Body of pancreas (tissue), 4 donors: ENCODE measurements at regions not wholly inside any gene's neighbourhood (a gene's known extent, or its start where the extent isn't known, plus 50 kb on each side); places are given as distances from the start of the nearest gene placed in this dataset.

Experiments used
- ATAC-seq: fragments of 150-250 bp; one replicate; pipeline ENCODE4 v1.9.1; 2016
- DNase-seq, 4 donors: peaks; one replicate each; pipeline ENCODE4 v3.0.0-alpha.2; 2019
- H3K27ac ChIP-seq, 4 donors: fragments of 200-600 bp; sonication (generic); 1 replicate in 3 of 4; 2 replicates in 1 of 4; pipeline versions ENCODE4 v1.5.1 to v1.6.1; 2016 to 2019; ENCODE audit warnings: mild to moderate bottlenecking in 1 of 4, mixed read lengths in 1 of 4, moderate library complexity in 1 of 4
- H3K27me3 ChIP-seq, 2 donors: fragments of 200-600 bp; sonication (generic); one replicate each; pipeline ENCODE4 v1.6.0; 2016; ENCODE audit warnings: mild to moderate bottlenecking in 1 of 2
- H3K36me3 ChIP-seq, 2 donors: fragments of 200-600 bp; sonication (generic); replicated peaks in 1 of 2; 2 replicates each; pipeline ENCODE4 v1.5.1; 2016; ENCODE audit warnings: low read depth in 2 of 2; ENCODE audit not compliant: insufficient read depth in 1 of 2
- H3K4me1 ChIP-seq: fragments of 200-600 bp; sonication (generic); one replicate; pipeline ENCODE4 v1.6.0; 2016
- H3K4me3 ChIP-seq, 2 donors: fragments of 200-600 bp; sonication (generic); 1 replicate in 1 of 2; 2 replicates in 1 of 2; pipeline ENCODE4 v1.5.1; 2016 to 2019
- H3K9me3 ChIP-seq, 3 donors: fragments of 200-600 bp; sonication (generic); 1 replicate in 2 of 3; 2 replicates in 1 of 3; pipeline ENCODE4 v1.5.1; 2016
- CTCF ChIP-seq, 7 experiments: fragments of 450-650 bp in 4 of 7; fragments of 200-600 bp in 3 of 7; sonication (generic) in 3 of 7; IDR thresholded peaks; one replicate each; pipeline ENCODE4 v1.5.1; 2016 to 2019; ENCODE audit warnings: antibody characterized with exemption in 7 of 7
- POLR2A ChIP-seq, 3 donors: fragments of 450-650 bp; IDR thresholded peaks; one replicate each; pipeline ENCODE4 v1.6.1; 2016; ENCODE audit warnings: antibody characterized with exemption in 3 of 3, mild to moderate bottlenecking in 2 of 3
- WGBS, 2 donors: methylation state at CpG; one replicate each; pipeline ENCODE4 v1.1.5; 2017; 5-methylcytosine and 5-hydroxymethylcytosine counted together
- intact Hi-C: fragments of 100-400 bp; cut with DNase I; formaldehyde crosslinking; loops from one replicate; pipeline ENCODE4 v1.15.1; 2023

GRCh38 chr9:24041160-24041690 lies 215.2 kb upstream of the ELAVL2 start:
- DNase-seq (no peak), ATAC-seq (no peak)
- H3K4me1 ChIP-seq: no peaks in the 10 kb centered on the region
- intact Hi-C loops: no loop called here
- no peaks in the 10 kb centered on the region for H3K27me3 ChIP-seq
- no peaks in the 10 kb centered on the region for H3K36me3 ChIP-seq
- TF ChIP-seq CTCF (IDR thresholded peaks at IDR 0.05) (no peak), POLR2A (IDR thresholded peaks at IDR 0.05) (no peak)
- no peak overlapping the region for H3K4me3 ChIP-seq
- H3K9me3 ChIP-seq: no peaks in the 10 kb centered on the region
- WGBS, 2 donors: 22 to 27% methylated on average over 5 of the region's 5 CpGs
- H3K27ac ChIP-seq: no peak overlapping the region

- Histone ChIP-seq H3K4me1 (no peaks in the 10 kb centered on the region), H3K27me3 (no peaks in the 10 kb centered on the region), H3K4me3 (no peak overlapping the region), H3K27ac (no peak overlapping the region), H3K36me3 (no peaks in the 10 kb centered on the region), H3K9me3 (no peaks in the 10 kb centered on the region)
- ATAC-seq: no peak
- no peak for DNase-seq
- WGBS, 2 donors: 48 to 54% methylated on average over 3 of the region's 3 CpGs
- intact Hi-C loops: no loop called here
- TF ChIP-seq CTCF (IDR thresholded peaks at IDR 0.05) (no peak), POLR2A (IDR thresholded peaks at IDR 0.05) (no peak)
Observed at GRCh38 chr9:24036459-24036858, 210.4 kb upstream of the ELAVL2 start.

GRCh38 chr9:24035816-24036215 lies 209.8 kb upstream of the ELAVL2 start:
- H3K4me1 ChIP-seq: no peaks in the 10 kb centered on the region
- no peaks in the 10 kb centered on the region for H3K36me3 ChIP-seq
- no peaks in the 10 kb centered on the region for H3K9me3 ChIP-seq
- ATAC-seq: no peak
- intact Hi-C loops: no loop called here
- no peaks in the 10 kb centered on the region for H3K27me3 ChIP-seq
- TF ChIP-seq CTCF (IDR thresholded peaks at IDR 0.05) (no peak), POLR2A (IDR thresholded peaks at IDR 0.05) (no peak)
- no peak overlapping the region for H3K27ac ChIP-seq
- no peak overlapping the region for H3K4me3 ChIP-seq
- no peak for DNase-seq

GRCh38 chr9:24011881-24012280 lies 185.8 kb upstream of the ELAVL2 start:
- Histone ChIP-seq H3K27ac (no peak overlapping the region), H3K36me3 (no peaks in the 10 kb centered on the region), H3K9me3 (no peaks in the 10 kb centered on the region), H3K4me1 (no peaks in the 10 kb centered on the region), H3K4me3 (no peak overlapping the region), H3K27me3 (no peaks in the 10 kb centered on the region)
- TF ChIP-seq CTCF (IDR thresholded peaks at IDR 0.05): no peak
- intact Hi-C loops: no loop called here
- ATAC-seq (no peak), DNase-seq (no peak)
- 52 to 54% methylated on average over 6 of the region's 6 CpGs for WGBS, 2 donors

GRCh38 chr9:24011009-24011717 lies 185.1 kb upstream of the ELAVL2 start:
- DNase-seq: no peak
- Histone ChIP-seq H3K27ac (no peak overlapping the region), H3K9me3 (no peaks in the 10 kb centered on the region), H3K36me3 (no peaks in the 10 kb centered on the region), H3K4me1 (no peaks in the 10 kb centered on the region), H3K4me3 (no peak overlapping the region), H3K27me3 (no peaks in the 10 kb centered on the region)
- intact Hi-C loops: no loop called here
- no peak for TF ChIP-seq CTCF (IDR thresholded peaks at IDR 0.05)
- no peak for TF ChIP-seq POLR2A (IDR thresholded peaks at IDR 0.05)
- 47 to 49% methylated on average over 5 of the region's 5 CpGs for WGBS, 2 donors
- ATAC-seq: no peak
